ENCODE measurements at regions not wholly inside any gene's neighbourhood (a gene's known extent, or its start where the extent isn't known, plus 50 kb on each side); places are given as distances from the start of the nearest gene placed in this dataset.

DNA sequence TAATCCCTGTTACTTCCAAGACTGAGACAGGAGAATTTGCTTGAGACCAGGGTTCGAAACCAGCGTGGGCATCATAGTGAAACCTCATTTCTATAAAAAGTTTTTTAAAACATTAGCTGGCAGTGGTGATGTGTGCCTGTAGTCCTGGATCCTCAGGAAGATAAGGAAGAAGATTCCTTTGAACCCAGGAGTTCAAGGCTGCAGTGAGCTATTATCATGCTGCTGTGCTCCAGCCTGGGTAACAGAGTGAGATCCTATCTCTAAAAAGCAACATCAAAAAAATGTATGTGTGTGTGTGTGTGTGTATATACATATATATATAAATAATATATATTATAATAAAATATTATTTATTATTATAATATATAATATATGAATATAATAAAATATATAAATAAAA is 1417.6 kb upstream of the CDH2 start:
- no peaks in the 10 kb centered on the region for H3K9me3 ChIP-seq

DNA sequence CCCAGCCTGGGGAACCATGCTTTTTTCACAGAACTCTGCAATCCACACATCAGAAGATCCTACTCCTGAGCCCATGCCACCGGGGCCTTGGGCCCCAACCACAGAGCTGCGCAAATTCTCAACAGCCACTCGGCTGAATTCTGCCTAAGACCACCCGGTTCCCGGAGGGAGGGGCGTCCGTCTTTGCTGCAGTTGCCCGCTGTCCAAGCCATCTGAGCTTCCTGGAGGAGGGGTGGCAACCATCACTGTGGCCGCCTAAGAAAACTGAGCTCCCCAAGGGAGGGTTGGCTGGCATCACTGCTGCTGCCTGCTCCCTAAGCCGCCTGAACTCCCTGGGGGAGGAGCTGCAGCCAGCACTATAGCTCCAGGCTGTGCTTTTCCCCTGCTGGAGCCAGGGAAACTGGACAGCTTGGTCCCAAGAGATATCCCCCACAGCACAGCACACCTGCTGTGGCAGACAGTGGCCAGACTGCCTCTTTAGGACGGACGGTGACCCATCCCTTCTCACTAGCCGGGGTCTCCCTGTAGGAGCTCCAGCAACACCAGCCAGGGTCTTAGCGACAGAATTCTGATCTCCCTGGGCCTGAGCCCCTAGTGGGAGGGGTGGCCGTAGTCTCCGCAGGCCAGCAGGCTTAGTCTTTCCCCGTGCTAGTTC is 1411.6 kb upstream of the CDH2 start:
- DNase-seq, result no peak
- intact Hi-C loops (cut with DNase I), result no loop called here
- H3K36me3 ChIP-seq, result no peaks in the 10 kb centered on the region
- peak; percentile 24 for ATAC-seq
- H3K27ac ChIP-seq, result no peak overlapping the region
- H3K4me1 ChIP-seq, result no peaks in the 10 kb centered on the region
- TF ChIP-seq, protein P1, sequence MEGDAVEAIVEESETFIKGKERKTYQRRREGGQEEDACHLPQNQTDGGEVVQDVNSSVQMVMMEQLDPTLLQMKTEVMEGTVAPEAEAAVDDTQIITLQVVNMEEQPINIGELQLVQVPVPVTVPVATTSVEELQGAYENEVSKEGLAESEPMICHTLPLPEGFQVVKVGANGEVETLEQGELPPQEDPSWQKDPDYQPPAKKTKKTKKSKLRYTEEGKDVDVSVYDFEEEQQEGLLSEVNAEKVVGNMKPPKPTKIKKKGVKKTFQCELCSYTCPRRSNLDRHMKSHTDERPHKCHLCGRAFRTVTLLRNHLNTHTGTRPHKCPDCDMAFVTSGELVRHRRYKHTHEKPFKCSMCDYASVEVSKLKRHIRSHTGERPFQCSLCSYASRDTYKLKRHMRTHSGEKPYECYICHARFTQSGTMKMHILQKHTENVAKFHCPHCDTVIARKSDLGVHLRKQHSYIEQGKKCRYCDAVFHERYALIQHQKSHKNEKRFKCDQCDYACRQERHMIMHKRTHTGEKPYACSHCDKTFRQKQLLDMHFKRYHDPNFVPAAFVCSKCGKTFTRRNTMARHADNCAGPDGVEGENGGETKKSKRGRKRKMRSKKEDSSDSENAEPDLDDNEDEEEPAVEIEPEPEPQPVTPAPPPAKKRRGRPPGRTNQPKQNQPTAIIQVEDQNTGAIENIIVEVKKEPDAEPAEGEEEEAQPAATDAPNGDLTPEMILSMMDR (IDR thresholded peaks at IDR 0.05), result no peak
- no peak overlapping the region for H3K4me3 ChIP-seq
- no peaks in the 10 kb centered on the region for H3K27me3 ChIP-seq
- H3K9me3 ChIP-seq, result no peaks in the 10 kb centered on the region

More for the DNA sequence above, 1417.6 kb upstream of the CDH2 start:
- Histone ChIP-seq H3K36me3 (no peaks in the 10 kb centered on the region), H3K4me1 (no peaks in the 10 kb centered on the region), H3K27me3 (no peaks in the 10 kb centered on the region), H3K4me3 (no peak overlapping the region), H3K27ac (no peak overlapping the region)
- TF ChIP-seq, protein P1 (IDR thresholded peaks at IDR 0.05), result no peak
- intact Hi-C loops (cut with DNase I), result no loop called here
- ATAC-seq, result no peak
- no peak for DNase-seq

DNA sequence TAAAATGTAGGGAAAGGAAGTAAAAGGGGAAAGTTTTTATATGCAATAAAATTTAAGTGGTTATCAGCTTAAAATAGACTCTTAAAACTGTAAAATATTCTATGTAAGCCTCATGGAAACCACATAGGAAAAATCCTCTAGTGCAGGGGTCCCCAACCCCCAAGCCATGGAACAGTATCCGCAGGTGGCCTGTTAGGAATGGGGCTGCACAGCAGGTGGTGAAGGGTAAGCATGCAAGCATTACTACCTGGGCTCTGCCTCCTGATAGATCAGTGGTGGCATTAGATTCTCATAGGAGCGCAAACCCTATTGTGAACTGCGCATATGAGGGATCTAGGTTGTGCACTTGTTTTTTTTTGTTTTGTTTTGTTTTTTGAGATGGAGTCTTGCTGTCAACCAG is 1409.3 kb upstream of the CDH2 start:
- intact Hi-C loops (cut with DNase I), result no loop called here
- Histone ChIP-seq H3K9me3 (no peaks in the 10 kb centered on the region), H3K4me3 (no peak overlapping the region), H3K36me3 (no peaks in the 10 kb centered on the region), H3K4me1 (no peaks in the 10 kb centered on the region), H3K27me3 (no peaks in the 10 kb centered on the region), H3K27ac (no peak overlapping the region)
- DNase-seq, result no peak
- TF ChIP-seq, protein P1 (IDR thresholded peaks at IDR 0.05), result no peak
- ATAC-seq, result no peak

DNA sequence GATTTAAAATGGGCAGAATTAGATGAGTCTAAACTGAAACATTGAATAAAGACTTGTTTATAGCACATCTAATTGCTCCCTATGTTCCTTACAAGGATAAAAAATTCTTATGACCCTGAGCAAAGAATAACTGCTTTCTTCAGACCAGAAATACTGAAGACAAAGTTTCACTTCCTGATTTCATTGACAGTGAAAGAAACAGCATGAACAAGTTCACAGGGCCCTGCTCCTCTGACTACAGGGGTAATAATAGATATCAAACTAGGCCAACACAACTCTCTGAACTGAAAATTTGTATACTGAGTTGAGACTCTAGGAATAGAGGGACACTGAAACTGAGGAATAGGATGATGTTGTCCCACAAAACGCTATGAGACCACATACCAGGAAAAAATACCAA is 1383.3 kb upstream of the CDH2 start:
- H3K27ac ChIP-seq, result no peak overlapping the region
- no peak overlapping the region for H3K4me3 ChIP-seq
- TF ChIP-seq, protein P1 (IDR thresholded peaks at IDR 0.05), result no peak
- intact Hi-C loops (cut with DNase I), result no loop called here
- ATAC-seq, result no peak
- no peaks in the 10 kb centered on the region for H3K4me1 ChIP-seq
- no peak for DNase-seq
- H3K27me3 ChIP-seq, result no peaks in the 10 kb centered on the region
- no peaks in the 10 kb centered on the region for H3K36me3 ChIP-seq
- H3K9me3 ChIP-seq, result no peaks in the 10 kb centered on the region

DNA sequence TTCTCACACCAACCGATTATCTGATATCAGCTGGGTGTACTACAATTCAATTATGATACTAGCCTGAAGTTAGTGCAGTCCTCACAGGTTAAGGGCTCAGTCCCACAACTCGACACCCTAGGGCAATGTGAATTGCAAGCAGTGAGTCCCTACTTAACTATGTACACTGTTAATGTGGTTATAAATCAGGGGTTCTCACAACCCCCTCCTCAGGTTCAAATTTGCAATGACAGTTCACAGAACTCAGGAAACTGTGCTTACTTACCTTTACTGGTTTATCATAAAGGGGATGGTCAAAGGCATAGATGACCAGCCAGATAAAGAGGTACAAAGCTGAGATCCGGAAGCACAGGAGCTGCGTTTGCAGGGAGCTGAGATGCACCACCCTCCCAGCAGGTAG is 1379.1 kb upstream of the CDH2 start:
- no peaks in the 10 kb centered on the region for H3K9me3 ChIP-seq
- no peaks in the 10 kb centered on the region for H3K4me1 ChIP-seq
- intact Hi-C loops (cut with DNase I), result no loop called here
- TF ChIP-seq, protein P1 (IDR thresholded peaks at IDR 0.05), result no peak
- no peaks in the 10 kb centered on the region for H3K27me3 ChIP-seq
- no peak overlapping the region for H3K27ac ChIP-seq
- ATAC-seq (no peak), DNase-seq (no peak)
- H3K36me3 ChIP-seq, result no peaks in the 10 kb centered on the region
- no peak overlapping the region for H3K4me3 ChIP-seq

DNA sequence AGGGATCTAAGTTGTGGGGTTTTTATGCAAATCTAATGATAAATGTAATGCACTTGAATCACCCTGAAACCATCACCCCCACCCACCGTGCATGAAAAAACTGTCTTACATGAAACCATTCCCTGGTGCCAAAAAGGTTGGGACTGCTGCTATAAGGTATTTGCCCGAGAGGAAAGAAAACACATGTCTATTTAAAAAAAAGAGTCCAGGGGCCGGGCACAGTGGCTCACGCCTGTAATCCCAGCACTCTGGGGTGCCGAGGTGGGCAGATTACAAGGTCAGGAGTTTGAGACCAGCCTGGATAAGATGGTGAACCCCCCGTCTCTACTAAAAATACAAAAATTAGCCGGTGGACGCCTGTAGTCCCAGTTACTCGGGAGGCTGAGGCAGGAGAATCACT is 1372.8 kb upstream of the CDH2 start:
- intact Hi-C loops (cut with DNase I), result no loop called here
- Histone ChIP-seq H3K9me3 (no peaks in the 10 kb centered on the region), H3K27me3 (no peaks in the 10 kb centered on the region), H3K4me1 (no peaks in the 10 kb centered on the region), H3K4me3 (no peak overlapping the region), H3K36me3 (no peaks in the 10 kb centered on the region), H3K27ac (no peak overlapping the region)
- TF ChIP-seq, protein P1 (IDR thresholded peaks at IDR 0.05), result no peak
- DNase-seq (no peak), ATAC-seq (no peak)

Data from upper lobe of right lung (tissue), 1 donor.